Astrocyte (in vitro differentiated cells and primary cell): ENCODE measurements at regions not wholly inside any gene's neighbourhood (a gene's known extent, or its start where the extent isn't known, plus 50 kb on each side); places are given as distances from the start of the nearest gene placed in this dataset.

Experiments used
- EZH2 ChIP-seq: IDR thresholded peaks from 2 replicates; pipeline ENCODE4 v1.6.1; 2012; ENCODE audit warnings: mild to moderate bottlenecking, low read length, inconsistent platforms; ENCODE audit not compliant: insufficient read depth
- TF ChIP-seq, protein P1 (sequence below): IDR thresholded peaks from 2 replicates; pipeline ENCODE4 v1.5.1; 2011; ENCODE audit warnings: low read depth, mild to moderate bottlenecking, inconsistent platforms, low read length, moderate library complexity; ENCODE audit not compliant: insufficient read depth

DNA sequence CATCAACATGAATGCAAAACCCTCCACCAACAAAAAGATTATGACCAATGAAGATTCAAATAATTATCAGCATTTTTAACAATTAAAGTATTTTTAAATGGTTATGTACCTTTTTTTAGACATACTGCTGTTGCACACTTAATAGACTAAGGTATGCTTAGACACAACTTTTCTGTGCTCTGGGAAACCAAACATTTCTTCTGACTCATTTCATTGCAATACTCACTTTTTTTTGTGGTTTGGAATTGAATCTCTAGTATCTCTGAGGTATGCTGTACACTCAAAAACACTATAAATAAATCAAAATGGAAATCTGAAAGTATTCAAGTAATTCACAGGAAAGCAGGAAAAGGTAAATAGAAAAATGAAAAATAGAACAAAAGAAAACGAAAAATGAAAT, 247.9 kb upstream of the POU3F3 start:
- TF ChIP-seq, protein P1, sequence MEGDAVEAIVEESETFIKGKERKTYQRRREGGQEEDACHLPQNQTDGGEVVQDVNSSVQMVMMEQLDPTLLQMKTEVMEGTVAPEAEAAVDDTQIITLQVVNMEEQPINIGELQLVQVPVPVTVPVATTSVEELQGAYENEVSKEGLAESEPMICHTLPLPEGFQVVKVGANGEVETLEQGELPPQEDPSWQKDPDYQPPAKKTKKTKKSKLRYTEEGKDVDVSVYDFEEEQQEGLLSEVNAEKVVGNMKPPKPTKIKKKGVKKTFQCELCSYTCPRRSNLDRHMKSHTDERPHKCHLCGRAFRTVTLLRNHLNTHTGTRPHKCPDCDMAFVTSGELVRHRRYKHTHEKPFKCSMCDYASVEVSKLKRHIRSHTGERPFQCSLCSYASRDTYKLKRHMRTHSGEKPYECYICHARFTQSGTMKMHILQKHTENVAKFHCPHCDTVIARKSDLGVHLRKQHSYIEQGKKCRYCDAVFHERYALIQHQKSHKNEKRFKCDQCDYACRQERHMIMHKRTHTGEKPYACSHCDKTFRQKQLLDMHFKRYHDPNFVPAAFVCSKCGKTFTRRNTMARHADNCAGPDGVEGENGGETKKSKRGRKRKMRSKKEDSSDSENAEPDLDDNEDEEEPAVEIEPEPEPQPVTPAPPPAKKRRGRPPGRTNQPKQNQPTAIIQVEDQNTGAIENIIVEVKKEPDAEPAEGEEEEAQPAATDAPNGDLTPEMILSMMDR, result no peak
- no peak for TF ChIP-seq EZH2
